ENCODE measurements at regions not wholly inside any gene's neighbourhood (a gene's known extent, or its start where the extent isn't known, plus 50 kb on each side); places are given as distances from the start of the nearest gene placed in this dataset.

- ATAC-seq (no peak), DNase-seq (no peak)
- no peaks in the 10 kb centered on the region for H3K4me1 Mint-ChIP-seq
- no peak overlapping the region for H3K4me3 Mint-ChIP-seq
- no peaks in the 10 kb centered on the region for H3K9me3 Mint-ChIP-seq
- H3K27ac Mint-ChIP-seq: no peak overlapping the region
- H3K27me3 Mint-ChIP-seq: peaks cover 22% of the 10 kb centered on the region
These were observed 83.7 kb downstream of the KCNF1 start for GRCh38 chr2:10995366-10995970.

GRCh38 chr2:11004199-11004598 lies 92.5 kb downstream of the KCNF1 start:
- DNase-seq: no peak

GRCh38 chr2:11005032-11005431 lies 93.3 kb downstream of the KCNF1 start:
- Mint-ChIP-seq H3K27ac (peak overlapping the region in 1 of 2 donors; percentile 74), H3K9me3 (peaks cover 0 to 2% of the 10 kb centered on the region in 2 donors), H3K4me3 (no peak overlapping the region), H3K27me3 (peaks cover 26% of the 10 kb centered on the region), H3K4me1 (no peaks in the 10 kb centered on the region)
- DNase-seq: no peak
- no peak for ATAC-seq

More at GRCh38 chr2:11004199-11004598, 92.5 kb downstream of the KCNF1 start:
- ATAC-seq: no peak
- Mint-ChIP-seq H3K27ac (no peak overlapping the region), H3K4me3 (no peak overlapping the region), H3K27me3 (peaks cover 26% of the 10 kb centered on the region), H3K4me1 (no peaks in the 10 kb centered on the region), H3K9me3 (no peaks in the 10 kb centered on the region)

GRCh38 chr2:11006191-11006590 lies 94.5 kb downstream of the KCNF1 start:
- H3K27me3 Mint-ChIP-seq: peaks cover 26% of the 10 kb centered on the region
- DNase-seq: no peak
- H3K4me1 Mint-ChIP-seq: no peaks in the 10 kb centered on the region
- no peak overlapping the region for H3K27ac Mint-ChIP-seq
- no peak for ATAC-seq
- peaks cover 4 to 10% of the 10 kb centered on the region in 2 donors for H3K9me3 Mint-ChIP-seq
- H3K4me3 Mint-ChIP-seq: no peak overlapping the region

- ATAC-seq (no peak), DNase-seq (no peak)
- Mint-ChIP-seq H3K27ac (no peak overlapping the region), H3K9me3 (peaks cover 8 to 10% of the 10 kb centered on the region in 2 donors), H3K4me3 (no peak overlapping the region), H3K4me1 (no peaks in the 10 kb centered on the region), H3K27me3 (peaks cover 23% of the 10 kb centered on the region)
These were observed 95.9 kb downstream of the KCNF1 start for GRCh38 chr2:11007331-11008264.

GRCh38 chr2:11008773-11009172 lies 97.0 kb downstream of the KCNF1 start:
- Mint-ChIP-seq H3K27me3 (peaks cover 15% of the 10 kb centered on the region), H3K4me1 (no peaks in the 10 kb centered on the region), H3K27ac (no peak overlapping the region), H3K4me3 (no peak overlapping the region), H3K9me3 (peaks cover 10 to 17% of the 10 kb centered on the region in 2 donors)
- DNase-seq (no peak), ATAC-seq (no peak)

- Mint-ChIP-seq H3K4me1 (no peaks in the 10 kb centered on the region), H3K27ac (no peak overlapping the region), H3K9me3 (peaks cover 12 to 19% of the 10 kb centered on the region in 2 donors), H3K27me3 (peaks cover 16% of the 10 kb centered on the region), H3K4me3 (no peak overlapping the region)
- ATAC-seq: no peak
- no peak for DNase-seq
These were observed 97.4 kb downstream of the KCNF1 start for GRCh38 chr2:11009176-11009575.

- peaks cover 14% of the 10 kb centered on the region for H3K27me3 Mint-ChIP-seq
- no peaks in the 10 kb centered on the region for H3K4me1 Mint-ChIP-seq
- ATAC-seq (no peak), DNase-seq (no peak)
- H3K27ac Mint-ChIP-seq: no peak overlapping the region
- H3K9me3 Mint-ChIP-seq: peaks cover 12 to 19% of the 10 kb centered on the region in 2 donors
- no peak overlapping the region for H3K4me3 Mint-ChIP-seq
These were observed 98.2 kb downstream of the KCNF1 start for GRCh38 chr2:11009891-11010290.

- no peak for DNase-seq
- Mint-ChIP-seq H3K27me3 (peaks cover 15% of the 10 kb centered on the region), H3K9me3 (peaks cover 12 to 19% of the 10 kb centered on the region in 2 donors), H3K4me3 (no peak overlapping the region), H3K27ac (no peak overlapping the region), H3K4me1 (no peaks in the 10 kb centered on the region)
- ATAC-seq: no peak
These were observed 99.6 kb downstream of the KCNF1 start for GRCh38 chr2:11011359-11011758.

- Mint-ChIP-seq H3K27me3 (peaks cover 15% of the 10 kb centered on the region), H3K9me3 (peaks cover 12 to 19% of the 10 kb centered on the region in 2 donors), H3K4me1 (no peaks in the 10 kb centered on the region), H3K27ac (no peak overlapping the region), H3K4me3 (no peak overlapping the region)
- DNase-seq (no peak), ATAC-seq (no peak)
These were observed 100.5 kb downstream of the KCNF1 start for GRCh38 chr2:11012131-11012693.

GRCh38 chr2:11013196-11013595 lies 101.5 kb downstream of the KCNF1 start:
- peaks cover 22% of the 10 kb centered on the region for H3K27me3 Mint-ChIP-seq
- H3K4me3 Mint-ChIP-seq: no peak overlapping the region
- no peaks in the 10 kb centered on the region for H3K4me1 Mint-ChIP-seq
- no peak overlapping the region for H3K27ac Mint-ChIP-seq
- H3K9me3 Mint-ChIP-seq: peaks cover 12 to 19% of the 10 kb centered on the region in 2 donors
- no peak for DNase-seq
- ATAC-seq: no peak

- no peak for DNase-seq
- ATAC-seq: no peak
- H3K4me3 Mint-ChIP-seq: no peak overlapping the region
- peaks cover 31% of the 10 kb centered on the region for H3K27me3 Mint-ChIP-seq
- H3K27ac Mint-ChIP-seq: no peak overlapping the region
- peaks cover 12 to 19% of the 10 kb centered on the region in 2 donors for H3K9me3 Mint-ChIP-seq
- no peaks in the 10 kb centered on the region for H3K4me1 Mint-ChIP-seq
These were observed 102.3 kb downstream of the KCNF1 start for GRCh38 chr2:11014026-11014425.

- Mint-ChIP-seq H3K27me3 (peaks cover 53% of the 10 kb centered on the region), H3K9me3 (peaks cover 4 to 9% of the 10 kb centered on the region in 2 donors), H3K27ac (no peak overlapping the region), H3K4me1 (no peaks in the 10 kb centered on the region), H3K4me3 (no peak overlapping the region)
- no peak for DNase-seq
- no peak for ATAC-seq
These were observed 105.1 kb downstream of the KCNF1 start for GRCh38 chr2:11016735-11017388.

- H3K4me1 Mint-ChIP-seq: no peaks in the 10 kb centered on the region
These were observed 106.2 kb downstream of the KCNF1 start for GRCh38 chr2:11017921-11018320.

GRCh38 chr2:11018651-11019185 lies 107.0 kb downstream of the KCNF1 start:
- Mint-ChIP-seq H3K27ac (no peak overlapping the region), H3K4me3 (no peak overlapping the region), H3K9me3 (peaks cover 2 to 3% of the 10 kb centered on the region in 2 donors), H3K27me3 (peaks cover 49% of the 10 kb centered on the region), H3K4me1 (no peaks in the 10 kb centered on the region)
- ATAC-seq (no peak), DNase-seq (no peak)

More at GRCh38 chr2:11017921-11018320, 106.2 kb downstream of the KCNF1 start:
- H3K27me3 Mint-ChIP-seq: peaks cover 53% of the 10 kb centered on the region
- no peak overlapping the region for H3K27ac Mint-ChIP-seq
- no peak overlapping the region for H3K4me3 Mint-ChIP-seq
- peaks cover 4 to 9% of the 10 kb centered on the region in 2 donors for H3K9me3 Mint-ChIP-seq
- no peak for ATAC-seq
- DNase-seq: no peak

Measured in stimulated activated naive CD8-positive, alpha-beta T cell treated with anti-CD3 and anti-CD28 coated beads, Interleukin-15, amount 100 ng/mL, for 72 hours (primary cell).